H9 (cell line): ENCODE measurements at regions not wholly inside any gene's neighbourhood (a gene's known extent, or its start where the extent isn't known, plus 50 kb on each side); places are given as distances from the start of the nearest gene placed in this dataset.

ENCODE experiments used
- DNase-seq: peaks from one replicate; pipeline ENCODE4 v3.0.0-alpha.2; 2017
- H2AFZ ChIP-seq: one replicate; pipeline ENCODE4 v1.6.1; 2013; ENCODE audit warnings: mild to moderate bottlenecking, low read length, control low read depth, moderate library complexity
- H2AK5ac ChIP-seq: 2 replicates; pipeline ENCODE4 v1.6.1; 2013; ENCODE audit warnings: low read length, control low read depth, mixed read lengths; ENCODE audit not compliant: insufficient read length
- H2BK120ac ChIP-seq: one replicate; pipeline ENCODE4 v1.6.1; 2013; ENCODE audit warnings: low read depth, mild to moderate bottlenecking, low read length, control low read depth, inconsistent platforms; ENCODE audit not compliant: poor library complexity, severe bottlenecking
- H2BK12ac ChIP-seq: 2 replicates; pipeline ENCODE4 v1.6.1; 2013; ENCODE audit warnings: low read length, control low read depth, mixed read lengths, low read depth; ENCODE audit not compliant: insufficient read length
- H2BK15ac ChIP-seq: 2 replicates; pipeline ENCODE4 v1.6.1; 2013; ENCODE audit warnings: low read depth, low read length, control low read depth
- H2BK20ac ChIP-seq: one replicate; pipeline ENCODE4 v1.6.1; 2013; ENCODE audit warnings: low read depth, mild to moderate bottlenecking, low read length, control low read depth, inconsistent platforms; ENCODE audit not compliant: poor library complexity, severe bottlenecking
- H2BK5ac ChIP-seq: 2 replicates; pipeline ENCODE4 v1.6.1; 2013; ENCODE audit warnings: low read length, control low read depth, mixed read lengths; ENCODE audit not compliant: insufficient read length
- H3K14ac ChIP-seq: 2 replicates; pipeline ENCODE4 v1.6.1; 2013; ENCODE audit warnings: low read length, control low read depth; ENCODE audit not compliant: insufficient read depth
- H3K18ac ChIP-seq: 2 replicates; pipeline ENCODE4 v1.6.1; 2013; ENCODE audit warnings: low read depth, mild to moderate bottlenecking, mixed read lengths, low read length, control low read depth; ENCODE audit not compliant: insufficient read length
- H3K23ac ChIP-seq: 2 replicates; pipeline ENCODE4 v1.6.1; 2013; ENCODE audit warnings: low read length, control low read depth, mixed read lengths, low read depth; ENCODE audit not compliant: insufficient read length
- H3K23me2 ChIP-seq: 2 replicates; pipeline ENCODE4 v1.6.1; 2013; ENCODE audit warnings: low read depth, mild to moderate bottlenecking, mixed read lengths, low read length, control low read depth; ENCODE audit not compliant: insufficient read length, poor library complexity, severe bottlenecking
- H3K27ac ChIP-seq: 2 replicates; pipeline ENCODE4 v1.5.1; 2013; ENCODE audit warnings: low read length, control low read depth, mixed read lengths, low read depth; ENCODE audit not compliant: insufficient read length
- H3K27me3 ChIP-seq: 2 replicates; pipeline ENCODE4 v1.6.1; 2013; ENCODE audit warnings: low read length, control low read depth, inconsistent platforms; ENCODE audit not compliant: insufficient read depth
- H3K4ac ChIP-seq: 2 replicates; pipeline ENCODE4 v1.6.1; 2013; ENCODE audit warnings: low read depth, mild to moderate bottlenecking, control low read depth, inconsistent platforms, low read length, moderate library complexity
- H3K4me1 ChIP-seq: 2 replicates; pipeline ENCODE4 v1.6.1; 2013; ENCODE audit warnings: low read length, control low read depth, inconsistent platforms; ENCODE audit not compliant: insufficient read depth
- H3K4me2 ChIP-seq: 2 replicates; pipeline ENCODE4 v1.6.1; 2013; ENCODE audit warnings: low read length, control low read depth, mixed read lengths; ENCODE audit not compliant: insufficient read length, insufficient read depth
- H3K56ac ChIP-seq: 2 replicates; pipeline ENCODE4 v1.6.1; 2013; ENCODE audit warnings: low read depth, mild to moderate bottlenecking, mixed read lengths, low read length, control low read depth; ENCODE audit not compliant: insufficient read length
- H3K79me1 ChIP-seq: 2 replicates; pipeline ENCODE4 v1.6.1; 2013; ENCODE audit warnings: low read depth, mild to moderate bottlenecking, moderate library complexity, low read length, control low read depth, inconsistent platforms; ENCODE audit not compliant: insufficient read depth, poor library complexity, severe bottlenecking
- H3K79me2 ChIP-seq: 2 replicates; pipeline ENCODE4 v1.6.1; 2013; ENCODE audit warnings: low read length, control low read depth, inconsistent platforms; ENCODE audit not compliant: insufficient read depth
- H3K9ac ChIP-seq: 2 replicates; pipeline ENCODE4 v1.6.1; 2013; ENCODE audit warnings: low read length, control low read depth, mixed read lengths; ENCODE audit not compliant: insufficient read length; ENCODE audit errors: extremely low read depth
- H3K9me3 ChIP-seq: one replicate; pipeline ENCODE4 v1.6.1; 2013; ENCODE audit warnings: low read depth, low read length, inconsistent platforms; ENCODE audit not compliant: control insufficient read depth
- H3T11ph ChIP-seq: one replicate; pipeline ENCODE4 v1.6.1; 2013; ENCODE audit warnings: mild to moderate bottlenecking, low read length, control low read depth, inconsistent platforms
- H4K20me1 ChIP-seq: one replicate; pipeline ENCODE4 v1.6.1; 2013; ENCODE audit not compliant: control insufficient read depth, insufficient read length, insufficient read depth
- H4K5ac ChIP-seq: 2 replicates; pipeline ENCODE4 v1.6.1; 2013; ENCODE audit warnings: low read depth, mild to moderate bottlenecking, mixed read lengths, low read length, control low read depth; ENCODE audit not compliant: insufficient read length
- H4K8ac ChIP-seq: replicated peaks from 2 replicates; pipeline ENCODE4 v1.6.1; 2013; ENCODE audit warnings: low read length, control low read depth, mixed read lengths, low read depth; ENCODE audit not compliant: insufficient read length
- H4K91ac ChIP-seq: 2 replicates; pipeline ENCODE4 v1.6.1; 2013; ENCODE audit warnings: low read depth, mild to moderate bottlenecking, moderate library complexity, mixed read lengths, low read length, control low read depth; ENCODE audit not compliant: insufficient read length
- H3K27ac Mint-ChIP-seq, 3 experiments: 2 replicates in 2 of 3; 3 replicates in 1 of 3; pipeline ENCODE4 v1.8.0; 2020 to 2021; ENCODE audit warnings: mixed read lengths in 3 of 3, mild to moderate bottlenecking in 1 of 3, moderate library complexity in 1 of 3
- H3K27me3 Mint-ChIP-seq: 2 replicates; pipeline ENCODE4 v1.8.0; 2021; ENCODE audit warnings: low read depth, mild to moderate bottlenecking, moderate library complexity, mixed read lengths
- H3K36me3 Mint-ChIP-seq, 3 experiments: 2 replicates in 2 of 3; 3 replicates in 1 of 3; pipeline ENCODE4 v1.8.0; 2020 to 2021; ENCODE audit warnings: low read depth in 3 of 3, mixed read lengths in 3 of 3; ENCODE audit not compliant: insufficient read depth in 1 of 3
- H3K4me1 Mint-ChIP-seq, 2 experiments: 2 replicates each; pipeline ENCODE4 v1.8.0; 2020; ENCODE audit warnings: mixed read lengths in 2 of 2
- H3K4me3 Mint-ChIP-seq, 2 experiments: 2 replicates in 1 of 2; 3 replicates in 1 of 2; pipeline ENCODE4 v1.8.0; 2020 to 2021; ENCODE audit warnings: mild to moderate bottlenecking in 2 of 2, mixed read lengths in 2 of 2, moderate library complexity in 1 of 2
- H3K9me3 Mint-ChIP-seq, 2 experiments: 2 replicates in 1 of 2; 3 replicates in 1 of 2; pipeline ENCODE4 v1.8.0; 2020; ENCODE audit warnings: mild to moderate bottlenecking in 2 of 2, mixed read lengths in 2 of 2, moderate library complexity in 1 of 2
- CTCF ChIP-seq: fragments of 200-600 bp; sonication (generic); conservative IDR thresholded peaks from 3 replicates; pipeline ENCODE4 v1.8.0; 2021; ENCODE audit warnings: antibody characterized with exemption, mild to moderate bottlenecking

- H3K9me3 ChIP-seq, result no peaks in the 10 kb centered on the region
- H2BK20ac ChIP-seq, result no peak overlapping the region
Observed at GRCh38 chr12:84766375-84766774, 146.2 kb downstream of the SLC6A15 start.

More at GRCh38 chr12:84766375-84766774, 146.2 kb downstream of the SLC6A15 start:
- H3K56ac ChIP-seq, result no peak overlapping the region
- H3K4ac ChIP-seq, result no peak overlapping the region
- no peak overlapping the region for H3K9ac ChIP-seq
- H3K14ac ChIP-seq, result no peak overlapping the region
- no peak overlapping the region for H2BK5ac ChIP-seq
- H4K5ac ChIP-seq, result no peak overlapping the region
- no peak for TF ChIP-seq CTCF
- H2AFZ ChIP-seq, result no peak overlapping the region
- Mint-ChIP-seq H3K4me1 (peaks cover 10 to 15% of the 10 kb centered on the region in 2 experiments), H3K27me3 (no peaks in the 10 kb centered on the region), H3K36me3 (no peaks in the 10 kb centered on the region), H3K9me3 (no peaks in the 10 kb centered on the region; a peak in 1 of 5 replicates), H3K27ac (no peak overlapping the region), H3K4me3 (no peak overlapping the region)
- no peaks in the 10 kb centered on the region for H4K20me1 ChIP-seq
- no peak overlapping the region for H4K91ac ChIP-seq
- DNase-seq, result no peak
- no peaks in the 10 kb centered on the region for H3K23me2 ChIP-seq
- no peaks in the 10 kb centered on the region for H3K79me2 ChIP-seq
- H3K4me1 ChIP-seq, result peaks cover 7% of the 10 kb centered on the region; the same call in 1 of the 2 replicates
- no peak overlapping the region for H4K8ac ChIP-seq
- no peak overlapping the region for H3K18ac ChIP-seq
- no peak overlapping the region for H2BK120ac ChIP-seq
- H3T11ph ChIP-seq, result no peak overlapping the region
- H3K79me1 ChIP-seq, result no peaks in the 10 kb centered on the region
- no peak overlapping the region for H3K23ac ChIP-seq
- H3K4me2 ChIP-seq, result no peak overlapping the region
- no peak overlapping the region for H2BK15ac ChIP-seq
- no peak overlapping the region for H2AK5ac ChIP-seq
- no peaks in the 10 kb centered on the region for H3K27me3 ChIP-seq
- no peak overlapping the region for H2BK12ac ChIP-seq
- H3K27ac ChIP-seq, result no peak overlapping the region
